Brain pericyte (primary cell): ENCODE measurements at regions not wholly inside any gene's neighbourhood (a gene's known extent, or its start where the extent isn't known, plus 50 kb on each side); places are given as distances from the start of the nearest gene placed in this dataset.

Experiments
- DNase-seq: peaks from one replicate; pipeline ENCODE4 v3.0.0-alpha.2; 2012; ENCODE audit warnings: low read depth, low spot score

DNA sequence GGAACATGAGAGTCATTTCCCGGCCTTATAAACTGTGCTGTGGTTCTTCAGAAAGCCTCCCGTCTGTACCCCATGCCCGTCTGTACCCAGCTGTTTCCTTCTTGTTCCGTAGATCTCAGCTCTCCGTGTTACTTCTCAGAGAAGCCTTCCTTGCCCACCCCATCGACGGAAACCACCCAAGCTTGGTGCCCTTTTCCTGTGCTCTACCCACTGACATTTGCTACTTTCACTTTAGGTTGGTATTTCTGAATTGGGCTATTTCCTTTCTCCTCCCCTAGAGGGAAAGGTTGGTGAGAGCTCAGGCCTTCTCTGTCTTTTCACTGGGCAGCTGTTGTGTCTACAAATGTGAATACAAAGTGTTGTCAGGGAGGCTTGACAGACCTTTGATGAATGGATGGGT, 764.5 kb upstream of the ADAMTS16 start:
- DNase-seq, result no peak

DNA sequence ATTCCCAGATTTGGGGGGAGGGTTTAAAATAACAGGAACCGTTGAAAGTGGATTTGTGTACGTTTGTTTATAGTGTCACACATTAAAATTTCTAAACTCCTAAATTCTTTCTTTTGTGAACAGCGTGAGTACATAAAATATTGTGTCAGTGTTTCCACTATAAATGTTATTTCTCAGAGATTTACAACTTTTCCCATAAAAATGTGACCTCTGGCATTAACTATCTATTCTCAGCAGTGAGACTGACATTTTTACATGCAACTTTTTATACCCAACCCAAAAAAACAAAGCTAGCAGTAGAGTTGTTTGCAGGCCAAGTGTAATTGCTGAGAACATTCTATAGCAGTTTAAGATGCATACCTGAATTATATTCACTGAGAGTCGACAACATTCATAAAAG, 757.0 kb upstream of the ADAMTS16 start:
- DNase-seq, result no peak

DNA sequence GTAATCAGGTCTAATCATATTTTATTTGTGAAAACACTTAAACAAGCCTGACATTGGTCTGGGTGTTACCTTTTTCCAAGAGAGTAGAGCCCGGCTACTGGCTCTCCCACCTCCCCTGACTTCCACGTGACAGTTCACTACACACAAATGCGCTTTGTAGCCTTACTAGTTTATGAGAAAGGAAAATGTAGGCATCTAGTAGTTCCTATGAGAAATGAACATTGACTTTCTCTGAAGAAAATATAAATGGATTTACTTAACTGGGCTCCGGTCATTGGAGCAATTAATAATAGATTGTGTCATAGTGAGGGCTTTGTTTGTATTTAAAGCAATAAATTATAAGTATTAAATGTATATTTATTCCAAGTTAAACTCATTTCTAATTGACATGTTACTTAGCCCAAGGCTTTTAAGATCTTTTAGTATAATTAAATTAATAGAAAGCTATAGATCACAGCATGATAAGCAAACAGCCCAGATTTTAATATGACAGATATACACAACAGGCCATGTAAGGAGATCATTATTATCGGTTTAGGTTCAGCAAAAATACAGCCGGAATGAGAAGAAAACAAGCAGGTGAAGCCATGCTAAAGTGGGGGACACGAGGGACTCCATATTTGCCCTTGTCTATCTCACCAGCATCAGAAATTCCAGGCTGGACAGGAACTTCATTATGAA, 756.5 kb upstream of the ADAMTS16 start:
- no peak for DNase-seq

DNA sequence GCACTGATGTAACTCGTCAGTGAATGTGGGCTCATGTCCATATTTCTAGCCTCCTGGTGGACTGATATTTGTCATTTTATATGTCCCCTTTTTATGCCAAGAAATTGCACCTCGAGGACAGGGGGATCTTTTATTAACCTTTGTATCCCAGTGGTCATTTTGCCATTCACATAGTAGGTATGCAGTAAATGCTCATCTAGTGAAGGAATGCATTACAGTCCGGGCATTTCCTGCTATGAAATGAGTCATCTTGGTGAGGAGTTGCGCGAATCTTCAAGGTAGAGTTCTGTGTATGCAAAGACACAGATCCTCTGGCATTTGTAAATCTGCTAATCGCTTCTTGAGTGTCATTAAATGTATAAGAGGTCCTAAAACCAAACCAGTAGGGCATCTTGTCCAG, 755.5 kb upstream of the ADAMTS16 start:
- no peak for DNase-seq

DNA sequence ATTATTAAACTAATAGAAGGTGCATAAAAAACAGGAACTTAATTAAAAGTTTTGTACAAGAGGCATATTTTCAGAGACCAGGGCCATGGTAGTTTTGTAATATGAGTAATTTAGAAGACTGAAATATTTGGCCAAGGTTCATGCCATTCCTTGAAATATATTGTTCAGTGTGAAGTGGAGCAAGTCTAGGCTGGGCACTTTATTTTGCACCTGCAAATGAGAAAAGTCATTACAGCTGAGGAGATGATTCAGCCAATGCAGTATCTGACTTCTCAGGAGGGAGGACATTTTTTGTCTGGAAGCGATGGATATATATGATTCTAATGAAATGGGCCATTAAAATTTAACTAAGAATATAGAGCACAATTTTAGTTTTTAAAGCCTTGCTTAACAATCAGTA, 754.0 kb upstream of the ADAMTS16 start:
- no peak for DNase-seq

DNA sequence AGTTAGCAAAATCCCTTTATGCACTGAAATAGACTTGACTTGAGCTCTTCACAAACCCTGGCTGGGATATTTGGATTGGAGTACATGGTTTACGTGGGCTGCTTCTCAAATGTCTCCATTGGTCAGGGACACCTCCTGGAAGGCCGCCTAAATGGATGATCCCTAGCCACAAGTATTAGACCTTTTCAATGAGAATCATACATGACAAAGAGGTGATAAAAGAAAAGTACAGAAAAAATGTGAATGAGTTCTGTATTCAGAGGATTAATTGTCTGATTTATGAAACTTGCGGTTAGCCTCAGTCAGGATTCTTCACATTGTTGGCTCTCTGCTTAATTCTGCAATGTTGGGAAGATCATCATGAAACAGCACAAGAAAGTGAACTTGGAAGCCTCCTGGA, 752.8 kb upstream of the ADAMTS16 start:
- DNase-seq, result no peak

DNA sequence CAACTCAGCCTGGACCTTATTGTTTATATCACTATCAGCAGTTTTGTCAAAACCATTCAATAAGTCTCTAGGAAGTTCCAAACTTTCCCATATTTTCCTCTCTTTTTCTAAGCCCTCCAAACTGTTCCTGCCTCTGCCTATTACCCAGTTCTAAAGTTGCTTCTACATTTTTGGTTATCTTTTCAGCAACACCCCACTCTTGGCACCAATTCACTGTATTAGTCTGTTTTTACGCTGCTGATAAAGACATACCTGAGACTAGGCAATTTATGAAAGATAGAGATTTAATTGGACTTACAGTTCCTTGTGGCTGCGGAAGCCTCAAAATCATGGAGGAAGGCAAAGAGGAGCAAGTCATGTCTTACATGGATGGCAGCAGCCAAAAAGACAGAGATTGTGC, 744.4 kb upstream of the ADAMTS16 start:
- DNase-seq, result no peak

DNA sequence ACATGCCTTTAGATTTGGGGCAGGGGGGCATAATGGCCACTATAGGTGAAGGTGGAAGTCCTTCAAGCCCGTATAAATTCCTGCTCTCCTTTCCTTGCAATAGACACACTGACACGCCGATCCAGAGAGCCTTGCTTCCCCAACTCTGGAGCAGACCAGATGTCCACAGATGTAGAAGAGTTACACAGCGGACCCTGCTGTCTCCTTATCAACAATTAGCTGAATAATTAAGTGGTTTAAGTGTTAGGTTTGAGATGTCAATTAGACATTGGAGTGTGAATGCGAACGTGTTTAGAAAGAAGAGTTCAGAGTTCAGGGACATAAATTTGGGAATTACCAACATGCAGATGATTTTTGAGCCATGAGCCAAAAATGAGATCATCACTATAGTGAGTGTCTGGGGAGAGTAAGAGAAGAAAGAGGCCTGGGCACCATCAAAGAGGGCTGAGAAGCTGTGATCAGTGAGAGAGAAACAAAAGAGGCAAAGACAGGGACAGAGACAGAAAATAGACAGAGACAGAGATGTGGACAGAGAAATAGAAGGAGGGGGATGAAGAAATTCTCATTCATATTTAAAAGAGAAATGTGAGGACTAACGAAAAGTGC, 734.4 kb upstream of the ADAMTS16 start:
- DNase-seq, result no peak

DNA sequence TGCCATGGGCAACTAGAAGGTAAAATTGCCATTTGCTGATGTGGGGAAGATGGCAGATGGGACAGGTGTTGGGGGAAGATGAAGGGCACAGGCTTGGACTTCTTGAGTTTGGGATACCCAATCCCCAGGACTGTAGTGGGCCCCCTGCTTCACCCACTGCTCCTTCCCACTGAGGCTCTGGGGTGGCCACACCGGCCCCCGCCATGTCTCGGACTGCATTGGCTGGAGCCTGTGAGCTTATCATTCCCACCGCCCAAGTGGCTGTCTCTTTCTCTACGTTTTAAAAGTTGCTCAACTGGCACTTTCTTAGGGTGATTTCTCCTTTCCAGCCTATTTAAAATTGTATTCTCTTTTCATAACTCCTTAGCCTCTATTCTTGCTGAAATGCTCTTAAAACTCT, 730.0 kb upstream of the ADAMTS16 start:
- no peak for DNase-seq

DNA sequence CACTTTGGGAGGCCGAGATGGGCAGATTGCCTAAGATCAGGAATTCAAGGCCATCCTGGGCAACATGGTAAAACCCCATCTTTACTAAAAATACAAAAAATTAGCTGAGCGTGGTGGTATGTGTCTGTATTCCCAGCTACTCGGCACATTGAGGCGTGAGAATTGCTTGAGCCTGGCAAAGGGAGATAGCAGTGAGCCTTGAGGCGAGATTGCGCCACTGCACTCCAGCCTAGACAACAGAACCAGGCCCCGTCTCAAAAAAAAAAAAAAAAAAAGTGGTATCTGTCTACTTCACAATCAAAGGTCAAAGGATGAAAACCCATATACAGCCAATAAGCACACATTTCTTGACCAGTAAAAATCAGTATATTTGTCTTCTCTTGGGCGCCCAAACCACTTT, 728.5 kb upstream of the ADAMTS16 start:
- no peak for DNase-seq

DNA sequence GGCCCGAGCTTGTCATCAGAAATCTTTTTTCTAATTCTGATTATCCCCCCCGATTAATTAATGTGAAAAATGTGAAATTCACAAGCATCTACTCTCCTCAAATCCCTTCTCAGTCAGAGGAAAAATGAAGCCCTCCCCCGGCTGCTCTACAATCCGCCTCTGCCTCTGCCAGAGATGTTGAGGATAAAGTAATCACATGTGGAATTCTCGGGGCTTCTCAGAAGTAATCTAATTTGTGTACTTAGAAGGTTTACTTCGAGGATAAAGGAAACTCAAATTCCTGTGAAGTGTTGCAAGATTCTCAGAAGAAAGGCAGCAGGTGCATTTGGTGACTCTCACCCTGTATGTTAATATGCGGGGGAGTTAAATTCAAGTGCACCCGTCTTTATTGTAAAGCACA, 726.1 kb upstream of the ADAMTS16 start:
- DNase-seq, result no peak

DNA sequence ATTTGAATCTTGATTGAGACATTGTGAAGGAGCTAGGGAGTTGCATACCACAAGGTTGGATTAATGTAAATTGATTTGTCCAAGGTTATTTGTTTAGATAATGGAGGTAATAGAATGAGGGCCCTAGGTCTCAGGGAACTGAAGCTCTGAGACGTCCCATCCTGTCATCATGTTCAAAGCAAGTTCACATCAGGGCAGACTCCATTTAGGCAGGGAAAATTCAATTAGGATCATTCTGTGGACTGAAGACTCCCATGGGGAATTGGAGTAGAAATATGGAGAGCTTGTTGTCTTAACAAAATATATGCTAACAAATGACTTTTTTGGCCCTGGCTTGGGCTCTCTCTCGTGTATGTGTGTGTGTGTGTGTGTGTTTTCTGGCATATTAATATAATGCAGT, 722.0 kb upstream of the ADAMTS16 start:
- DNase-seq, result no peak

DNA sequence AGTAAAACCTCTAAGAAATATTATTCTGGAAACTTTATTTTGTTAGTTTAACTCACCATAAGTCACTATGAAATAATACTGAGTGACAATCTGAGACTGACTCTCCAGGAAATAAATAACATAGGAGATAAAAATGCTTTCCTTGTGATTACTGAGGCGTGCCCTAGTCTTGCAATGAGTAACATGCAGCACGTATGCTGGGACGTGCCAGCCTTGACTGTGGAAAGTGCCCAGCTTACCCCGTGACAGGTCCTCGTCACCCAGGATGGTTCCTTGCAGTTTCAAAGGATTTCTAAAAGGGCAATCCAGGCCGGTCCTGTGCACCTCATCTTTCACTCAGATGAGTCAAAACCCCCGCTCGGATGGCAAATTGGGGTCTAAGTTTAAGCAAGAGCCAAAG, 720.8 kb upstream of the ADAMTS16 start:
- no peak for DNase-seq

DNA sequence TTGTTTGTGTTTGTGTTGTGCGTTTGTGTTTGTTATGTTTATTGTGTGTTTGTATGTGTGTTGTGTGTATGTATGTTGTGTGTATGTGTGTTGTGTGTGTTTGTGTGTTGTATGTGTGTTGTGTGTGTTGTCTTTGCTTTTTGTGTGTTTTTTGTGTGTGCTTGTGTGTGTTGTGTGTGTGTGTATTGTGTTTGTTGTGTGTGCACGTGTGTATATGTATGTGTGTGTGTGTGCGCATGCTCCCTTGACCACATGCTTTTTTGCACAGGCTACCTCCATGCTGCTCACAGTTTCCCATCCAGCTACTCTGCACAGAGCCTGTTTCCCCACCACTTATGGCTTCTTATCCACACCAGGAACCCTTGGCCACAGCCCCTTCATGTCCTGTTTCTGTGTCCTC, 720.0 kb upstream of the ADAMTS16 start:
- no peak for DNase-seq

DNA sequence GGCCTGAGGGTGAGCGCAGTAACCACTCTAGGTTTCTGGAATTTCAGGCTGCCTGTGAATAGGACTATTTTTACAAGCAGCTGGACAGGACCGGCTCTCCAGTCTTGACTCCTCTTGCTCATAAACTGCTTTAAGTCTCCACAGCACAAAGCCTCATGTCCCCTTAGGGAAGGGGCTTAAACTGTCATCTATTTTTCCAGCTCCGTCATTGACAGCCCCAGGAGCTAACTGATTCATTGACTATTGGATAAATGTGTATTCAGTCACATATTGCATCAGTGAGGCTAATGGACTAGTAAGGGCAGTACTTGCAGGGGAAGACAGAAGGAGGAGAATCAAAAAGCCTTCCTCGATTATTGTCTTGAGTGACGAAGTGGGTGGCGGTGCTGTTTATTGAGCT, 719.4 kb upstream of the ADAMTS16 start:
- DNase-seq, result no peak

DNA sequence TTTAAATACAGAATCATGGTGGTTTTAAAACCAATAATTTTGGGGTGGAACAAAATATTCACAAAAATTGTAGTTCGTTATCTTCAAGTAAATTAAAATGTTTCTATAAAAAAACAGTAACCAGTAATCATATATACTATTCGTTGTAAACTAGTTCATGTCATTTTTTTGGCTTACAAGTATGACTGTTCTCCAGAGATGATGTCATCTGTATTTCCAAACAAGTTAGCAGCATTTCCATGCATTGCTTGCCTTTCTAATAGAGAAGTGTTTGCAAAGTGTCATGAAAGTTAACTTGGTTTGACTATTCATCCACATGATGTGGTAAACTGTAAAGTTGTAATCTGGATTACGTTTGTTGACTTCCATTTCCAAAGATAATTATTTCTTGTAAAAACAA, 717.9 kb upstream of the ADAMTS16 start:
- DNase-seq, result no peak

DNA sequence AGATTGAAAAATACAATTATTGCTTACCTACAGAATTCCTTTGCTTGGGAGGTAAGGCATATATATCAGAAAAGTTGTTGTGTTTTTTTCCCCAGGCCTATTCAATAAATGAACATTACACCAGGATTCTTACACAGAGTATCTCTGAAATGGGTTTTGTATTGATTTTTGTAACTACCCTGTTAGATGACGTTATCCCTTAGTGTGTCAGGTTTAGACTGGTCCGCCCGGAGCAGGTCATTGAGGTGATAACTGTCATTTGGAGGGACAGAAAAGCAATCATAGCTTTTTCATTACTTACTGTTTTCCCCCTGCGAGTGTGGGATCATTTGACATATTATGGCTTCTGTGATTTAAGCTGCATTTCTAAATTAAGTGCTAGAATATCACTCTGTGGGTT, 715.2 kb upstream of the ADAMTS16 start:
- no peak for DNase-seq

DNA sequence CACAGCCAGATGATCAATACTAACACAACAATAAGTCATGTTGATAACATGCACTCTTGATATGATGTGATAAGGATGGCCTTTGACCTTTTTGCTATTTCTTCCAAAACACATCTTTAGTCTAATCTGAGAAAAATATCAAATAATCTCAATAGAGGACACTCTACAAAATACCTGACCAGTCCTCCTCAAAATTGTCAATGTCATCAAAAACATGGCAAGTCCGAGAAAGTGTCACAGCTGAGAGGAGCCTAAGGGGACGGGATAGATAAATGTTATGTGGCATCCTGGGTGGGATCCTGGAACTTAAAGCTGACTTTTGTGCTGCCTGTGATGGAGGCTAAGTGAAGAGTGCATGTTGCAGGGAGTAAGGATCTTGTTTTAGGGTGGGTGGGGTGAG, 699.6 kb upstream of the ADAMTS16 start:
- DNase-seq, result no peak

DNA sequence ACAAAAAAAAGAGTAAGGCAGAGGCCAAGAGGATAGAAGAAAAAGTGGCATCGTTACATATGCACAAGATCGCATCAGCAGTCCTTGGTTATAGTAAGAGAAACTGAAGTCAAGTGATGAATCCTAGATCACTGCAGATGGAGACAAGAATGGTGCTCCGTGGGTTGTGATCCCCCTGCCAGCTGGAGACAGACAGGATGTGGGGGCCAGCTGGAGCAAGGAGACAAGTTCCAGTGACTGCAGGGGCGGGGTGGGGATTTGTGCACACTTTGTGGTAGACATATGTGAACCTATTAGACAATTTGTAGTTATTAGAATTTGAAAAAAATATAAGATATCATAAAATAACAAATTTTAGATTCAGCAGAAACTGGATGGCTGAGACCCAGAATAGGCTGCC, 697.9 kb upstream of the ADAMTS16 start:
- no peak for DNase-seq

DNA sequence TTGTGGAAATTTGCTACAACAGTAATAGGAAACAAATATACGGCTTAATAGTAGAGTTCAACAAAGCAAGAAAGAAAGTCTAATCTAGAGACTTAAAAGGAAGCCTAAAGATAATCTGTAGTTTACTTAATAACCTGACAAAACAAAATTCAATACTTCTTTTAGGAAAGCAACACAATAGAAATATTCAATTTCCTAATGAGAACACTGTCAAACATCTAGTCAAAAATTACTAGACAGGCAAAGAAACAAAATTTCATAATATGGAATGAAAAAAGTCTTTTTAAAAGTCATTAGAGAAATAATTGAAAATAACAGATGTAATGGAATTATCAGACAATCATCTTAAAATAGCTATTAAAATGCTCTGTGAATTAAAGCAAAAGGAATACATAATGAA, 692.5 kb upstream of the ADAMTS16 start:
- no peak for DNase-seq

DNA sequence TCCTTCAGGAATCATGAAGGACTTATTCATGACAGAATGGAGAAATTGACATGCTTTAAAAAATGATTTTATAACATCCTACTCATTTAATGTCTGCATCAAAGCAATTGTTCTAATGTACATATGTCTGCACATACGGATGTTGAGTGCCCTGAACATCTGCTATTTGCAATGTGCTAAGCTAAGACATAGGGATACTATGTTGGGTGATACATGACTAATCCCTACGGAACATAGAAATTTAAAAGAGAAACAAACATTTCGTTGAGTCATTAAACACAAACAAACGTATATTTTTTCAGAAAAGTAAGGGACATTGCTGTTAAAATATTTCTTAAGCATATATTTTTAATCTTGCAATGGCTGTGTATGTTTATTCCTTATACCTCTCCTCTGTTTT, 686.5 kb upstream of the ADAMTS16 start:
- DNase-seq, result no peak

DNA sequence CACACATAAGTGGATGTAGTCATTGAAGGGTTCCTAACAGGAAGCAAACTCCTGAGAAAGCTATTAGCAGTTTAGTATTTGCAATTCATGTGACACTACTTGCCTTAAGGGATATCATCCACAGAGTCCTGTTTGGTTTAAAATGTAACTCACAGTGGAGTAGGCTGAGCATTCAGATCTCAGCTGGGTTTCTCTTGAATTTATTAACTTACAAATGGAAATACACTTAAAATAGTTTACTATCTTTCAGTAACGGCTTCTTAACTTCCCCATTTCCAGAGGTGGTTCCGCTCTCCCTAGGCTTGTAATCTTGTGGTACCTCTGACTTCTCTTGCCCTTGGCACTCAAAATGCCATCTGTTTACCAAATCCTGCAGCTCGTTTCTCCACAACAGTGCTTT, 660.7 kb upstream of the ADAMTS16 start:
- no peak for DNase-seq

DNA sequence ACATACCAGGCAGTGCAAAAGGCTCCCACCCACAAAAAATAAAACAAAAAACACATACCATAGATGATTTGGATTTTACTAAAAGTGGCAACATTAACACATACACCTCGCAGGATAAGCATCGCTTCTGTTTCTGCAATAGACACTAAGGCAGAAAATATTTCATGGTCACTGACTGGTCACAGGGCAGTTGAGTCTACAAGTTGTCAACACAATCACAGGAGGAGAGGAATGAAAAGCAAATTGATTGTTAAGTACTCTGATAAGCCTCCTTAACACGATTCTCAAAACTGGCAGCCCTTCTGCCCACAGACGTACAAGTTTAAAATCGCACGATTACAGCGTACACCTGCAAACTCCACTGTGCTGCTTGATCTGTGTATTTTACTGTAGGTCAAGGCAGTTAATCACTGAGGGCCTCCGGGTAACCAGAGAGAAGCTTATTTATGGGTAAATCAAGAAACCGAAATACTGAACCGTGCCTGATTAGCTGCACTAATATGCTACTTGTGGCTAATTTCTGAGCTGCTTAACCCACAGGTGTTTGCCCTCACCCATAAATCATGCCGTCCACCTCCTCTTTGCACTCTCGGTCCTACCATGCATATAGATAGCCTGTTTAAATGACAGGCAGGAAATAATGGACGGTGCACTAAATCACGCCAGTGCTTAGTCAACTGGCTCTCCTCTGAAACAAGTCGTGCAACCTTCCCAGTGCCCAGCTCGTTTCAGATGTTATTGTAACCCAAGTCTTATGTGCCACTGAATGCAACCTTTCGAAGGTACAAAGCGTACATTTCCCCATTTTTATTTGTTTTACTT, 659.4 kb upstream of the ADAMTS16 start:
- no peak for DNase-seq
